GM23338 (cell line): ENCODE measurements at regions not wholly inside any gene's neighbourhood (a gene's known extent, or its start where the extent isn't known, plus 50 kb on each side); places are given as distances from the start of the nearest gene placed in this dataset.
A peak's percentile ranks its signal among the peaks of the same experiment; 100 is the strongest.

Source experiments
- ATAC-seq: fragments of 200-7000 bp; cut with Tn5 transposase; 3 replicates; pipeline ENCODE4 v1.9.1; 2020
- DNase-seq: peaks from one replicate; pipeline ENCODE4 v3.0.0-alpha.2; 2015; ENCODE audit warnings: low spot score
- H2AFZ ChIP-seq: fragments of 200-600 bp; sonication (generic); 2 replicates; pipeline ENCODE4 v1.8.0; 2016; ENCODE audit warnings: antibody characterized with exemption, mild to moderate bottlenecking, moderate library complexity
- H3F3A ChIP-seq: fragments of 200-600 bp; sonication (generic); replicated peaks from 2 replicates; pipeline ENCODE4 v1.8.0; 2017; ENCODE audit warnings: antibody characterized with exemption, mixed run types, low read depth
- H3K27ac ChIP-seq: fragments of 200-600 bp; sonication (generic); 2 replicates; pipeline ENCODE4 v1.6.1; 2016; ENCODE audit warnings: low read depth
- H3K27me3 ChIP-seq: fragments of 200-600 bp; sonication (generic); 2 replicates; pipeline ENCODE4 v1.8.0; 2016; ENCODE audit warnings: mild to moderate bottlenecking, mixed run types, moderate library complexity; ENCODE audit not compliant: insufficient read depth
- H3K36me3 ChIP-seq: fragments of 200-600 bp; sonication (generic); 2 replicates; pipeline ENCODE4 v1.8.0; 2016; ENCODE audit warnings: mild to moderate bottlenecking; ENCODE audit not compliant: insufficient read depth
- H3K4me1 ChIP-seq: fragments of 200-600 bp; sonication (generic); 2 replicates; pipeline ENCODE4 v1.8.0; 2016; ENCODE audit warnings: mild to moderate bottlenecking, moderate library complexity; ENCODE audit not compliant: insufficient read depth
- H3K4me2 ChIP-seq: fragments of 200-600 bp; sonication (generic); 2 replicates; pipeline ENCODE4 v1.7.1; 2017; ENCODE audit warnings: mixed run types
- H3K4me3 ChIP-seq: fragments of 200-600 bp; sonication (generic); 2 replicates; pipeline ENCODE4 v1.6.1; 2016; ENCODE audit warnings: mixed run types
- H3K79me2 ChIP-seq: fragments of 200-600 bp; sonication (generic); replicated peaks from 2 replicates; pipeline ENCODE4 v1.8.0; 2017; ENCODE audit warnings: mild to moderate bottlenecking; ENCODE audit not compliant: insufficient read depth
- H3K9me2 ChIP-seq: fragments of 200-600 bp; sonication (generic); 2 replicates; pipeline ENCODE4 v1.8.0; 2017; ENCODE audit not compliant: insufficient read depth
- H4K20me1 ChIP-seq: fragments of 200-600 bp; sonication (generic); replicated peaks from 2 replicates; pipeline ENCODE4 v1.8.0; 2017; ENCODE audit warnings: mild to moderate bottlenecking; ENCODE audit not compliant: insufficient read depth
- H3K27ac Mint-ChIP-seq: 2 replicates; pipeline ENCODE4 v1.8.0; 2020; ENCODE audit warnings: inconsistent platforms, mild to moderate bottlenecking, moderate library complexity, mixed read lengths
- H3K27me3 Mint-ChIP-seq: 3 replicates; pipeline ENCODE4 v1.8.0; 2022; ENCODE audit warnings: low read depth, mild to moderate bottlenecking, moderate library complexity, mixed read lengths, inconsistent platforms; ENCODE audit not compliant: insufficient read depth, poor library complexity
- H3K36me3 Mint-ChIP-seq: 3 replicates; pipeline ENCODE4 v1.8.0; 2021; ENCODE audit warnings: low read depth, mild to moderate bottlenecking, inconsistent platforms, moderate library complexity, mixed read lengths
- H3K4me1 Mint-ChIP-seq: 3 replicates; pipeline ENCODE4 v1.8.0; 2020; ENCODE audit warnings: mild to moderate bottlenecking, inconsistent platforms, mixed read lengths
- H3K4me3 Mint-ChIP-seq: 3 replicates; pipeline ENCODE4 v1.8.0; 2021; ENCODE audit warnings: moderate library complexity, mild to moderate bottlenecking, inconsistent platforms, mixed read lengths
- H3K9me3 Mint-ChIP-seq: 3 replicates; pipeline ENCODE4 v1.8.0; 2020; ENCODE audit warnings: moderate library complexity, mild to moderate bottlenecking, inconsistent platforms, mixed read lengths
- CTCF ChIP-seq, 2 experiments: fragments of 200-600 bp in 1 of 2; sonication (generic) in 1 of 2; conservative IDR thresholded peaks; 2 replicates each; pipeline versions ENCODE4 v1.5.1 to v1.6.1; 2016 to 2017; ENCODE audit warnings: antibody characterized with exemption in 2 of 2, low read depth in 2 of 2, mild to moderate bottlenecking in 2 of 2, moderate library complexity in 1 of 2
- ETS1 ChIP-seq: IDR thresholded peaks from 2 replicates; pipeline ENCODE4 v1.6.1; 2016; ENCODE audit warnings: antibody characterized with exemption
- EZH2 ChIP-seq: fragments of 200-600 bp; sonication (generic); IDR thresholded peaks from one replicate; pipeline ENCODE4 v1.8.0; 2017; ENCODE audit warnings: antibody characterized with exemption, mild to moderate bottlenecking, low read depth; ENCODE audit not compliant: unreplicated experiment
- JUNB ChIP-seq: IDR thresholded peaks from one replicate; pipeline ENCODE4 v1.6.1; 2016; ENCODE audit warnings: antibody characterized with exemption; ENCODE audit not compliant: unreplicated experiment
- POLR2AphosphoS5 ChIP-seq: IDR thresholded peaks from 2 replicates; pipeline ENCODE4 v1.6.1; 2016; ENCODE audit warnings: antibody characterized with exemption, low read depth
- REST ChIP-seq: IDR thresholded peaks from one replicate; pipeline ENCODE4 v1.6.1; 2018; ENCODE audit warnings: antibody characterized with exemption; ENCODE audit not compliant: unreplicated experiment
- STAT1 ChIP-seq: IDR thresholded peaks from one replicate; pipeline ENCODE4 v1.6.1; 2016; ENCODE audit warnings: antibody characterized with exemption; ENCODE audit not compliant: unreplicated experiment
- ZNF331 ChIP-seq: fragments of 250-450 bp; sonication (Bioruptor Pico); IDR thresholded peaks from 2 replicates; pipeline ENCODE4 v1.5.0; 2020; ENCODE audit warnings: low read depth, mild to moderate bottlenecking, moderate library complexity
- ZNF462 ChIP-seq: fragments of 250-450 bp; sonication (Bioruptor Pico); IDR thresholded peaks from 2 replicates; pipeline ENCODE4 v1.5.0; 2020; ENCODE audit warnings: mild to moderate bottlenecking, moderate library complexity

- TF ChIP-seq ZNF462 = no peak
- no peak for TF ChIP-seq ETS1
These were observed 111.7 kb downstream of the GLUL start (continued) for GRCh38 chr1:182279724-182280503.

GRCh38 chr1:182279302-182279701, 112.3 kb downstream of the GLUL start:
- H4K20me1 ChIP-seq = no peaks in the 10 kb centered on the region
- DNase-seq = no peak
- no peaks in the 10 kb centered on the region for H3K4me1 ChIP-seq
- no peaks in the 10 kb centered on the region for H3K36me3 ChIP-seq
- H3K27me3 ChIP-seq = no peaks in the 10 kb centered on the region
- no peaks in the 10 kb centered on the region for H3F3A ChIP-seq
- no peak overlapping the region for H3K4me3 Mint-ChIP-seq
- no peaks in the 10 kb centered on the region for H3K9me3 Mint-ChIP-seq
- H3K79me2 ChIP-seq = no peaks in the 10 kb centered on the region
- no peak for ATAC-seq
- H3K9me2 ChIP-seq = peaks cover 5% of the 10 kb centered on the region
- no peak overlapping the region for H3K4me2 ChIP-seq
- no peak overlapping the region for H3K27ac ChIP-seq
- H3K27ac Mint-ChIP-seq = no peak overlapping the region
- peak overlapping the region; percentile 74; the same call in 1 of the 2 replicates for H2AFZ ChIP-seq
- no peaks in the 10 kb centered on the region for H3K27me3 Mint-ChIP-seq
- no peak overlapping the region for H3K4me3 ChIP-seq
- no peaks in the 10 kb centered on the region for H3K36me3 Mint-ChIP-seq
- H3K4me1 Mint-ChIP-seq = peaks cover 3% of the 10 kb centered on the region; the same call in 1 of the 3 replicates
- TF ChIP-seq EZH2 = no peak
- no peak for TF ChIP-seq REST
- TF ChIP-seq ZNF331 = no peak
- TF ChIP-seq POLR2AphosphoS5 = no peak
- TF ChIP-seq CTCF (conservative IDR thresholded peaks at IDR 0.05; ENCODE audit: low read depth in 2 of 2) = no peak
- no peak for TF ChIP-seq STAT1
- no peak for TF ChIP-seq ETS1
- TF ChIP-seq JUNB = no peak
